Kidney epithelial cell (primary cell): ENCODE measurements at regions not wholly inside any gene's neighbourhood (a gene's known extent, or its start where the extent isn't known, plus 50 kb on each side); places are given as distances from the start of the nearest gene placed in this dataset.

Experiments
- DNase-seq: peaks from one replicate; pipeline ENCODE4 v3.0.0-alpha.2; 2010; ENCODE audit warnings: low read depth
- H3K27me3 ChIP-seq: 2 replicates; pipeline ENCODE4 v1.6.0; 2011; ENCODE audit warnings: low read length; ENCODE audit not compliant: control insufficient read depth, insufficient read depth
- H3K36me3 ChIP-seq: 2 replicates; pipeline ENCODE4 v1.5.1; 2011; ENCODE audit warnings: low read length; ENCODE audit not compliant: control insufficient read depth, insufficient read depth
- H3K4me3 ChIP-seq: 2 replicates; pipeline ENCODE4 v1.5.1; 2011; ENCODE audit warnings: low read depth, mild to moderate bottlenecking, control low read depth, low read length
- TF ChIP-seq, protein P1 (sequence below): IDR thresholded peaks from 2 replicates; pipeline ENCODE4 v1.5.1; 2011; ENCODE audit warnings: mild to moderate bottlenecking, moderate library complexity, low read length, control low read depth, inconsistent platforms; ENCODE audit not compliant: insufficient read depth, poor library complexity, severe bottlenecking

DNA sequence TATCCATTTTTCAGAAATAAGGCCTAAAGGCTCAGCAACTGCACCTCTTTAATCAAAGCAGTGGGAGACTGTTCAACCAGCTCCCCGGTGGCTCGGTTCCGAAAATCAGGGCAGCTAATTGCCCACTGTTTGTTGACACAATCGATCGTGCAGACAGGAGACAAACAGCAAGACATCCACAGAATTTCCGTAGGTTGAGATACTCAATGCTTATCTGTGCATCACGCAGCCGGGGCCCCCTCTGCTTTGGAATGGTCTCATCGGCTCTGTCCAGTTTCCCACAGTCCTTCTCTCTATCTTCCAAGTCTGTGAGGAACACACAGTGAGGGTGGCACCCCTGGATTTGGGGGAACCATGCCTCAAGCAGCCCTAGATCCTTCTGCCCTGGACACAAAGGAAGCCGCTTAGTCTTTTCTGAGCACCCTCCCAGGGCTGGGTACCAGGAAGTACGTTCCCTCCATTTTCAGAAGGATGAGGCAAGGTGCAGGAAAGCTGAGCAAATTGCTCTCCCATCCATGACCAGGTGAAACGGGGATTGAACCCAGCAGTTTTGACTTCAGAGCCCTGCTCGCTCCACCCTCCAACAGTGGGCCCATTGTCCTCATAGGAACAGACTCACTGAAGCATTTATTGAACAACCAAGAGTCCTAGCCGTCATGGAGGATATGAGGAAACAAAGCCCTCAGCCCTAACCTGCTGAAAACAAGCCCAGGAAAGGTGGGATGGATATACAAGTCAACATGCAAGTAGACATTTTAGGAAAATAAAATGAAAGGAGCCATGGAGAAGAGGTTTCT lies 70.7 kb downstream of the C16orf95 start:
- no peak for DNase-seq
- TF ChIP-seq, protein P1, sequence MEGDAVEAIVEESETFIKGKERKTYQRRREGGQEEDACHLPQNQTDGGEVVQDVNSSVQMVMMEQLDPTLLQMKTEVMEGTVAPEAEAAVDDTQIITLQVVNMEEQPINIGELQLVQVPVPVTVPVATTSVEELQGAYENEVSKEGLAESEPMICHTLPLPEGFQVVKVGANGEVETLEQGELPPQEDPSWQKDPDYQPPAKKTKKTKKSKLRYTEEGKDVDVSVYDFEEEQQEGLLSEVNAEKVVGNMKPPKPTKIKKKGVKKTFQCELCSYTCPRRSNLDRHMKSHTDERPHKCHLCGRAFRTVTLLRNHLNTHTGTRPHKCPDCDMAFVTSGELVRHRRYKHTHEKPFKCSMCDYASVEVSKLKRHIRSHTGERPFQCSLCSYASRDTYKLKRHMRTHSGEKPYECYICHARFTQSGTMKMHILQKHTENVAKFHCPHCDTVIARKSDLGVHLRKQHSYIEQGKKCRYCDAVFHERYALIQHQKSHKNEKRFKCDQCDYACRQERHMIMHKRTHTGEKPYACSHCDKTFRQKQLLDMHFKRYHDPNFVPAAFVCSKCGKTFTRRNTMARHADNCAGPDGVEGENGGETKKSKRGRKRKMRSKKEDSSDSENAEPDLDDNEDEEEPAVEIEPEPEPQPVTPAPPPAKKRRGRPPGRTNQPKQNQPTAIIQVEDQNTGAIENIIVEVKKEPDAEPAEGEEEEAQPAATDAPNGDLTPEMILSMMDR, result no peak
- no peak overlapping the region for H3K4me3 ChIP-seq
- H3K36me3 ChIP-seq, result no peaks in the 10 kb centered on the region
- no peaks in the 10 kb centered on the region for H3K27me3 ChIP-seq

DNA sequence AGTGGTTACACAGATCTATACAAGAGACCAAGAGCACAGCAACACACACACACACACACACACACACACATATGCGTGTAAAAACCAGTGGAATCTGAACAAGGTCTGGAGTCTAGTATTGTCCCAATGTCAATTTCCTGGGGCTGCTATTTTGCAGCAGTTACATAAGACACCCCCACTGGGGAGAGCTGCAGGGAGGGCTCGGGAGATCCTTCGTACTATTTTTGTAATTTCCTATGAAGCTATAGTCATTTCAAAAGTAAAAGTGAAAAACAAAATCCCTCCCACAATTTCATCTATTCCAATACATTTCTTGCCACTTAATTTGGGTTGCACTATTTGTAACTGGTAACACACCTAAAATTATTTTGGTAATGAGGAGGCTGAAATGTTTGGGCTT lies 68.5 kb downstream of the C16orf95 start:
- H3K36me3 ChIP-seq, result no peaks in the 10 kb centered on the region
- no peak for DNase-seq
- TF ChIP-seq, protein P1, result no peak
- H3K4me3 ChIP-seq, result no peak overlapping the region
- H3K27me3 ChIP-seq, result no peaks in the 10 kb centered on the region

DNA sequence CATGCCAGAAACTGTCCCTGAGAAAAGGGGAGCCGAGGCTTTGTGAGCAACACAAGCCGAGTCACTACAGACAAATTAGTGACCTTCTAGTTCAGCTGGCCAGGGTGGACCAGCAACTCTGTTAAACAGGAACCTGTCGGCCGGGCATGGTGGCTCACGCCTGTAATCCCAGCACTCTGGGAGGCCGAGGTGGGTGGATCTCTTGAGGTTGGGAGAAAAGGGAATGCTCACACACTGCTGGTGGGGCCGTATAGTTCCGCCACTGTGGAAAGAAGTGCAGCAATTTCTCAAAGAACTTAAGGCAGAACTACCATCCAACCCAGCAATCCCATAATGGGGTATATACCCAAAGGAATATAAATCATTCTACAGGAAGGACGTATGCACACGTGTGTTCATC lies 67.8 kb downstream of the C16orf95 start:
- Histone ChIP-seq H3K36me3 (no peaks in the 10 kb centered on the region), H3K4me3 (no peak overlapping the region), H3K27me3 (peaks cover 2% of the 10 kb centered on the region)
- no peak for DNase-seq
- TF ChIP-seq, protein P1, result no peak

DNA sequence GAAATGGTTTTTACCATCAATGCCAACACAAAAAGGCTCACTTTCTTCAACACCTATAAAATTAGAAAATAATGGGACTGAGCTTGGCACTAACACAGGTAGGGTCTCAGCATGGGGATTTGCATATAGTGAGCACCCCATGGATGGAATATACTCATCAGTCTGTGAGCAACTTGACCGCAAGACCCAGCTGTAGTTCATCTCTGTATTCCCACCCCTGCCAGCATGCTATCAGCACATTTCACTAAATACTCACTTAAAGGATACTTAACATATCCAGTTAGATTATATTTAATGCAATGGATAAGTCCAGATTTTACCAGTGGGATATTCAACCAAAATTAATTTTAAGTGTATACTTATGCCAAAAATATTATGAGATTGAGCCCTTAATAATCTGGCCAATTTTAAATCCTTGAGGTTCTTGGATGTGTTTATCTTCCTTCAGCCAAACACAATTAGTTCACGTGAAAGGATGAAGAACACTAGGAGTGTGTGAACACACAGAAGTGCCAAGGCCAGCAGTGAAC lies 66.7 kb downstream of the C16orf95 start:
- peaks cover 2% of the 10 kb centered on the region for H3K27me3 ChIP-seq
- no peaks in the 10 kb centered on the region for H3K36me3 ChIP-seq
- TF ChIP-seq, protein P1, result no peak
- no peak overlapping the region for H3K4me3 ChIP-seq
- DNase-seq, result no peak

DNA sequence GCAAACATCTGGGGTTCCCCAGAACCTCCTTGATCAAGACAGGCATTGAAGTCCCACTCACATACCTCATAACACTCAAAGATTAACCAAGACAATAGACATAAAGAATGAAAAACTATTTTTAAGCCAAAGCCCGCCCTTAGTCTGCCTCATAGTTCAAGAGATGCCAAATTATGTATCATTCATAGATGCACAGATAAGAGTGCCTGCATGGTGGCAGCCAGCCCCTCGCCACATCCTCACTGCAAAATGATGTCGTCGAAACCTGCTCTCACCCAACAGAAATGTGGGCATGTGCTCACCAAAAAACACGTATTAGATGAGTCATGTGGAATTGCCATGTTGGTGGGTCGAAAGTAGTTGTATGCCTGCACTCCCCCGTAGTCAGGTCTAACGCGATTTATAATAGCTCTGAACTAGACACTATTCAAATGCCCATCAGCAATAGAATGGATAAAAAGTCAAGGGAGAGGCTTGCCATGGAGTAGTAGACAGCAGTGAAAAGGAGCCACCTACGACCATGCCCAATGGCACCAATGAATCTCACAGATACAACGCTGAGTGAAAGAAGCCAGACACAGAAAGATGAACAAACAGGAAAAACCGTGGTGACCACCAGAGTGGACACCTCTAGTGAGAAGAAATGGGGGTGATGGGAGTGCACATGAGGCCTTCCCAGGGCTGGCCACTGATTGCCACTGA lies 64.8 kb downstream of the C16orf95 start:
- DNase-seq, result no peak
- no peaks in the 10 kb centered on the region for H3K36me3 ChIP-seq
- TF ChIP-seq, protein P1, result no peak
- peaks cover 2% of the 10 kb centered on the region for H3K27me3 ChIP-seq
- no peak overlapping the region for H3K4me3 ChIP-seq
